ENCODE measurements at regions not wholly inside any gene's neighbourhood (a gene's known extent, or its start where the extent isn't known, plus 50 kb on each side); places are given as distances from the start of the nearest gene placed in this dataset.

- no peak for ATAC-seq
- TF ChIP-seq ISL1 (CRISPR knock-in tag; IDR thresholded peaks at IDR 0.05) = no peak
- no peak for TF ChIP-seq TOX (CRISPR knock-in tag; IDR thresholded peaks at IDR 0.05; ENCODE audit: borderline replicate concordance)
- no peak for TF ChIP-seq PPARA (CRISPR knock-in tag; IDR thresholded peaks at IDR 0.05; ENCODE audit: borderline replicate concordance)
- no peak for TF ChIP-seq CREB5 (CRISPR knock-in tag; IDR thresholded peaks at IDR 0.05; ENCODE audit: low read depth)
- no peak for TF ChIP-seq PATZ1 (CRISPR knock-in tag; IDR thresholded peaks at IDR 0.05; ENCODE audit: borderline replicate concordance)
- TF ChIP-seq SNAI2 (CRISPR knock-in tag; IDR thresholded peaks at IDR 0.05) = no peak
- no peak for TF ChIP-seq ZNF70 (CRISPR knock-in tag; IDR thresholded peaks at IDR 0.05)
- no peak for TF ChIP-seq TSHZ2 (CRISPR knock-in tag; IDR thresholded peaks at IDR 0.05)
- TF ChIP-seq ZC3H10 (CRISPR knock-in tag; IDR thresholded peaks at IDR 0.05) = no peak
- TF ChIP-seq POU6F1 (CRISPR knock-in tag; IDR thresholded peaks at IDR 0.05; ENCODE audit: borderline replicate concordance, low read depth) = no peak
- TF ChIP-seq ZNF565 (CRISPR knock-in tag; conservative IDR thresholded peaks at IDR 0.05; ENCODE audit: low read depth) = no peak
- no peak for TF ChIP-seq CSRNP3 (CRISPR knock-in tag; IDR thresholded peaks at IDR 0.05)
- TF ChIP-seq ZFP3 (CRISPR knock-in tag; IDR thresholded peaks at IDR 0.05) = no peak
- no peak for TF ChIP-seq ESRRG (CRISPR knock-in tag; IDR thresholded peaks at IDR 0.05)
These were observed 93.7 kb downstream of the LHX2 start for GRCh38 chr9:124105266-124105665.

GRCh38 chr9:124108216-124108615 is 96.6 kb downstream of the LHX2 start:
- TF ChIP-seq CSDC2 (CRISPR knock-in tag; IDR thresholded peaks at IDR 0.05) (no peak), TSHZ2 (CRISPR knock-in tag; IDR thresholded peaks at IDR 0.05) (no peak), ZC3H10 (CRISPR knock-in tag; IDR thresholded peaks at IDR 0.05) (no peak), ISL1 (CRISPR knock-in tag; IDR thresholded peaks at IDR 0.05) (no peak), TCF4 (CRISPR knock-in tag; IDR thresholded peaks at IDR 0.05; ENCODE audit: borderline replicate concordance) (no peak), ZNF565 (CRISPR knock-in tag; conservative IDR thresholded peaks at IDR 0.05; ENCODE audit: low read depth) (no peak)
- no peak for ATAC-seq

GRCh38 chr9:124110307-124110915 is 98.8 kb downstream of the LHX2 start:
- ATAC-seq = peak; percentile 83
- TF ChIP-seq OSR1 (CRISPR knock-in tag; IDR thresholded peaks at IDR 0.05) (peak; percentile 80; the same call in 1 of the 2 replicates), ESRRG (CRISPR knock-in tag; IDR thresholded peaks at IDR 0.05) (0 out of 2 replicates have a peak, but pooled peaks have one; percentile 23), BACH2 (CRISPR knock-in tag; IDR thresholded peaks at IDR 0.05; ENCODE audit: borderline replicate concordance) (no peak), RARB (CRISPR knock-in tag; IDR thresholded peaks at IDR 0.05) (no peak), ZC3H10 (CRISPR knock-in tag; IDR thresholded peaks at IDR 0.05) (peak; percentile 82), PATZ1 (CRISPR knock-in tag; IDR thresholded peaks at IDR 0.05; ENCODE audit: borderline replicate concordance) (no peak), ARNTL (CRISPR knock-in tag; IDR thresholded peaks at IDR 0.05; ENCODE audit: borderline replicate concordance, low read depth) (no peak), TCF4 (CRISPR knock-in tag; IDR thresholded peaks at IDR 0.05; ENCODE audit: borderline replicate concordance) (no peak), GLIS3 (CRISPR knock-in tag; IDR thresholded peaks at IDR 0.05) (peak; percentile 84; the same call in 1 of the 2 replicates), PPARA (CRISPR knock-in tag; IDR thresholded peaks at IDR 0.05; ENCODE audit: borderline replicate concordance) (no peak), ZFP30 (CRISPR knock-in tag; IDR thresholded peaks at IDR 0.05) (peak; percentile 50; the same call in 1 of the 2 replicates), ISL1 (CRISPR knock-in tag; IDR thresholded peaks at IDR 0.05) (peak; percentile 74), ZNF565 (CRISPR knock-in tag; conservative IDR thresholded peaks at IDR 0.05; ENCODE audit: low read depth) (peak; percentile 89; the same call in 1 of the 2 replicates), TOX (CRISPR knock-in tag; IDR thresholded peaks at IDR 0.05; ENCODE audit: borderline replicate concordance) (peak; percentile 64; the same call in 1 of the 2 replicates)
